BJ (cell line): ENCODE measurements at regions not wholly inside any gene's neighbourhood (a gene's known extent, or its start where the extent isn't known, plus 50 kb on each side); places are given as distances from the start of the nearest gene placed in this dataset.

Experiments
- CTCF ChIA-PET: fragments of 350-600 bp; formaldehyde crosslinking; extraction: SDS; loops from one replicate; lab custom pipeline; 2021; ENCODE audit warnings: antibody characterized with exemption, inconsistent platforms; lab: Yijun Ruan, JAX
- POLR2A ChIA-PET: fragments of 300-600 bp; sonication (Branson Sonifier 250); formaldehyde crosslinking; extraction: SDS; loops from one replicate; lab custom pipeline; 2021; ENCODE audit warnings: antibody characterized with exemption; lab: Charles Lee
- DNase-seq: peaks from one replicate; pipeline ENCODE4 v3.0.0-alpha.2; 2011; ENCODE audit warnings: low read depth
- H3K27me3 ChIP-seq: 2 replicates; pipeline ENCODE4 v1.6.0; 2011; ENCODE audit warnings: low read length; ENCODE audit not compliant: control insufficient read depth, insufficient read depth
- H3K36me3 ChIP-seq: 2 replicates; pipeline ENCODE4 v1.5.1; 2011; ENCODE audit warnings: low read length; ENCODE audit not compliant: control insufficient read depth, insufficient read depth
- H3K4me3 ChIP-seq: 2 replicates; pipeline ENCODE4 v1.5.1; 2011; ENCODE audit warnings: low read depth, mild to moderate bottlenecking, control low read depth, low read length
- CTCF ChIP-seq: IDR thresholded peaks from 2 replicates; pipeline ENCODE4 v1.5.1; 2011; ENCODE audit warnings: low read depth, mild to moderate bottlenecking, control low read depth, inconsistent platforms, low read length, moderate library complexity; ENCODE audit not compliant: insufficient read depth

- CTCF ChIA-PET, result interaction anchor here (0.6 kb wide), 1 partner anchor 17 kb away, joined by 3 read pairs; no protein-coding TSS in a partner anchor
- Histone ChIP-seq H3K36me3 (no peaks in the 10 kb centered on the region), H3K27me3 (no peaks in the 10 kb centered on the region), H3K4me3 (no peak overlapping the region)
- no peak for DNase-seq
- TF ChIP-seq CTCF, result no peak
- POLR2A ChIA-PET, result no interaction called here
Measured at GRCh38 chr6:100212131-100212530, 218.1 kb upstream of the MCHR2 start.

GRCh38 chr6:100210137-100211117 lies 216.4 kb upstream of the MCHR2 start:
- ChIA-PET CTCF (interaction anchor here (0.9 kb wide), 1 partner anchor 250 kb away, joined by 3 read pairs; no protein-coding TSS in a partner anchor), POLR2A (no interaction called here)
- Histone ChIP-seq H3K36me3 (no peaks in the 10 kb centered on the region), H3K27me3 (no peaks in the 10 kb centered on the region), H3K4me3 (no peak overlapping the region)
- no peak for DNase-seq
- no peak for TF ChIP-seq CTCF

GRCh38 chr6:100209323-100210136 lies 215.5 kb upstream of the MCHR2 start:
- TF ChIP-seq CTCF, result 0 out of 2 replicates have a peak, but pooled peaks have one; percentile 4
- Histone ChIP-seq H3K4me3 (no peak overlapping the region), H3K36me3 (no peaks in the 10 kb centered on the region), H3K27me3 (no peaks in the 10 kb centered on the region)
- ChIA-PET CTCF (interaction anchor here (0.9 kb wide), 1 partner anchor 251 kb away, joined by 3 read pairs; no protein-coding TSS in a partner anchor), POLR2A (no interaction called here)
- no peak for DNase-seq

- ChIA-PET POLR2A (interaction anchor here (1.0 to 1.6 kb wide), 2 partner anchors 27 to 64 kb away, joined by 4 to 7 read pairs; no protein-coding TSS in a partner anchor), CTCF (interaction anchor here (0.7 to 1.6 kb wide), 3 partner anchors 10 to 141 kb away, joined by 3 to 4 read pairs (median 3); no protein-coding TSS in a partner anchor)
- Histone ChIP-seq H3K36me3 (no peaks in the 10 kb centered on the region), H3K4me3 (no peak overlapping the region), H3K27me3 (no peaks in the 10 kb centered on the region)
- peak; percentile 97 for DNase-seq
- no peak for TF ChIP-seq CTCF
Measured at GRCh38 chr6:100203400-100203799, 209.4 kb upstream of the MCHR2 start.
